ENCODE measurements at regions not wholly inside any gene's neighbourhood (a gene's known extent, or its start where the extent isn't known, plus 50 kb on each side); places are given as distances from the start of the nearest gene placed in this dataset.
"Not testable (repeated sequence)": the region's sequence is repeated elsewhere in the genome, so short reads cannot be mapped to it uniquely, and the experiment has no call there.

GRCh38 chr4:157701695-157701994, 471.2 kb downstream of the GASK1B start:
- Histone ChIP-seq H3K4me3 (ENCODE audit: low read depth, low read length) (no peak overlapping the region), H3K36me3 (ENCODE audit: control insufficient read depth, insufficient read depth, low read length) (no peaks in the 10 kb centered on the region), H3K27me3 (ENCODE audit: control insufficient read depth, insufficient read depth, low read length) (no peaks in the 10 kb centered on the region)
- TF ChIP-seq CTCF (IDR thresholded peaks at IDR 0.05; ENCODE audit: insufficient read depth, low read length, severe bottlenecking): no peak
- FAIRE-seq: no peak
- DNase-seq (ENCODE audit: low read depth): no peak

- DNase-seq (ENCODE audit: low read depth) (no peak), FAIRE-seq (peak; percentile 32)
- no peak for TF ChIP-seq CTCF (IDR thresholded peaks at IDR 0.05; ENCODE audit: insufficient read depth, low read length, severe bottlenecking)
- H3K36me3 ChIP-seq (ENCODE audit: control insufficient read depth, insufficient read depth, low read length): no peaks in the 10 kb centered on the region
- no peaks in the 10 kb centered on the region for H3K27me3 ChIP-seq (ENCODE audit: control insufficient read depth, insufficient read depth, low read length)
- no peak overlapping the region for H3K4me3 ChIP-seq (ENCODE audit: low read depth, low read length)
Observed at GRCh38 chr4:157700898-157701694, 471.7 kb downstream of the GASK1B start.

- DNase-seq (ENCODE audit: low read depth): no peak
- no peak for FAIRE-seq
- H3K36me3 ChIP-seq (ENCODE audit: control insufficient read depth, insufficient read depth, low read length): no peaks in the 10 kb centered on the region
- no peak for TF ChIP-seq CTCF (IDR thresholded peaks at IDR 0.05; ENCODE audit: insufficient read depth, low read length, severe bottlenecking)
- no peaks in the 10 kb centered on the region for H3K27me3 ChIP-seq (ENCODE audit: control insufficient read depth, insufficient read depth, low read length)
- no peak overlapping the region for H3K4me3 ChIP-seq (ENCODE audit: low read depth, low read length)
Observed at GRCh38 chr4:157689476-157689875, 468.9 kb downstream of the GRIA2 start.

GRCh38 chr4:157687971-157688370, 467.4 kb downstream of the GRIA2 start:
- Histone ChIP-seq H3K4me3 (ENCODE audit: low read depth, low read length) (no peak overlapping the region), H3K27me3 (ENCODE audit: control insufficient read depth, insufficient read depth, low read length) (no peaks in the 10 kb centered on the region), H3K36me3 (ENCODE audit: control insufficient read depth, insufficient read depth, low read length) (no peaks in the 10 kb centered on the region)
- no peak for DNase-seq (ENCODE audit: low read depth)
- no peak for TF ChIP-seq CTCF (IDR thresholded peaks at IDR 0.05; ENCODE audit: insufficient read depth, low read length, severe bottlenecking)
- FAIRE-seq: peak; percentile 7

- FAIRE-seq; H3K36me3 ChIP-seq (ENCODE audit: control insufficient read depth, insufficient read depth, low read length); DNase-seq (ENCODE audit: low read depth): not testable (repeated sequence)
Observed at GRCh38 chr4:157679326-157679725, 458.8 kb downstream of the GRIA2 start.

GRCh38 chr4:157678478-157678877, 457.9 kb downstream of the GRIA2 start:
- H3K36me3 ChIP-seq (ENCODE audit: control insufficient read depth, insufficient read depth, low read length): no peaks in the 10 kb centered on the region
- FAIRE-seq: no peak
- H3K27me3 ChIP-seq (ENCODE audit: control insufficient read depth, insufficient read depth, low read length): no peaks in the 10 kb centered on the region
- no peak for TF ChIP-seq CTCF (IDR thresholded peaks at IDR 0.05; ENCODE audit: insufficient read depth, low read length, severe bottlenecking)
- H3K4me3 ChIP-seq (ENCODE audit: low read depth, low read length): no peak overlapping the region
- DNase-seq (ENCODE audit: low read depth): no peak

More at GRCh38 chr4:157679326-157679725, 458.8 kb downstream of the GRIA2 start:
- not testable (repeated sequence) for H3K4me3 ChIP-seq (ENCODE audit: low read depth, low read length); H3K27me3 ChIP-seq (ENCODE audit: control insufficient read depth, insufficient read depth, low read length)

All from bronchial epithelial cell (primary cell).